HEK293 (cell line): ENCODE measurements at regions not wholly inside any gene's neighbourhood (a gene's known extent, or its start where the extent isn't known, plus 50 kb on each side); places are given as distances from the start of the nearest gene placed in this dataset.
"Not testable (repeated sequence)": the region's sequence is repeated elsewhere in the genome, so short reads cannot be mapped to it uniquely, and the experiment has no call there.

Experiments
- ZNF768 ChIP-seq: fragments of 450-650 bp; formaldehyde crosslinking; IDR thresholded peaks from 2 replicates; pipeline ENCODE4 v1.5.1; 2018; ENCODE audit warnings: missing biosample characterization, mild to moderate bottlenecking, missing genetic modification characterization
- TF ChIP-seq, protein P1 (sequence below): fragments of 450-650 bp; formaldehyde crosslinking; IDR thresholded peaks from 2 replicates; pipeline ENCODE4 v1.5.1; 2016; ENCODE audit warnings: missing biosample characterization, missing genetic modification characterization

- TF ChIP-seq, protein P1, sequence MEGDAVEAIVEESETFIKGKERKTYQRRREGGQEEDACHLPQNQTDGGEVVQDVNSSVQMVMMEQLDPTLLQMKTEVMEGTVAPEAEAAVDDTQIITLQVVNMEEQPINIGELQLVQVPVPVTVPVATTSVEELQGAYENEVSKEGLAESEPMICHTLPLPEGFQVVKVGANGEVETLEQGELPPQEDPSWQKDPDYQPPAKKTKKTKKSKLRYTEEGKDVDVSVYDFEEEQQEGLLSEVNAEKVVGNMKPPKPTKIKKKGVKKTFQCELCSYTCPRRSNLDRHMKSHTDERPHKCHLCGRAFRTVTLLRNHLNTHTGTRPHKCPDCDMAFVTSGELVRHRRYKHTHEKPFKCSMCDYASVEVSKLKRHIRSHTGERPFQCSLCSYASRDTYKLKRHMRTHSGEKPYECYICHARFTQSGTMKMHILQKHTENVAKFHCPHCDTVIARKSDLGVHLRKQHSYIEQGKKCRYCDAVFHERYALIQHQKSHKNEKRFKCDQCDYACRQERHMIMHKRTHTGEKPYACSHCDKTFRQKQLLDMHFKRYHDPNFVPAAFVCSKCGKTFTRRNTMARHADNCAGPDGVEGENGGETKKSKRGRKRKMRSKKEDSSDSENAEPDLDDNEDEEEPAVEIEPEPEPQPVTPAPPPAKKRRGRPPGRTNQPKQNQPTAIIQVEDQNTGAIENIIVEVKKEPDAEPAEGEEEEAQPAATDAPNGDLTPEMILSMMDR: not testable (repeated sequence)
- not testable (repeated sequence) for TF ChIP-seq ZNF768 (tag by site-specific recombination)
Observed at GRCh38 chr1:144518439-144518838, 57.0 kb upstream of the NBPF15 start.
